ENCODE measurements at regions not wholly inside any gene's neighbourhood (a gene's known extent, or its start where the extent isn't known, plus 50 kb on each side); places are given as distances from the start of the nearest gene placed in this dataset.
A peak's percentile ranks its signal among the peaks of the same experiment; 100 is the strongest.

DNA sequence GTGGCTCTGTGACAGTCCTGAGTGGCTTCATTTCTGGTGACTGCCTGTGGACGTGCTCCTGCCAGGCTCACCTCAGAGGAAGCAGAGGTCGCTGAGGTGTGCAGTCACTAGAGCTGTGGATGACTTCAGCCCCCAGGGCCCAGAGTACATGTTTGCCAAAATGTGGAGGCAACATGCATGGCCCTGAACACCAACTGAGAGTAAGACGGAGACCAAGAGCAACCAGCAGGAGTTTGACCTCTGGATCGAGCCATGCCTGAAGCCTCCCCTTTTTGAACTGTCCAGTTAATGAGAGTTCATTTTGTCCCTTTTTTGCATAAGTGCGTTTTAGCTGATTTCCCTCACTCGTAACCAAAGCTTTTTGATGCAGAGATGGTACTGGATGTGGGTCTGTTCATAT lies 184.9 kb downstream of the RTP5 start:
- intact Hi-C loops (cut with micrococcal nuclease), result no loop called here
- no peak for DNase-seq
- H3K36me3 Mint-ChIP-seq, result no peaks in the 10 kb centered on the region
- ChIA-PET POLR2A (no interaction called here), CTCF (no interaction called here)
- H3K27me3 ChIP-seq (ENCODE audit: control insufficient read depth in 2 of 2, insufficient read depth in 2 of 2, low read length in 2 of 2), result no peaks in the 10 kb centered on the region
- no peak overlapping the region for H3K27ac ChIP-seq (ENCODE audit: low read depth, low read length)
- H3K27me3 Mint-ChIP-seq, result peaks cover 0 to 40% (median 12%) of the 10 kb centered on the region in 5 donors
- H3K4me1 ChIP-seq (ENCODE audit: control insufficient read depth in 2 of 2, insufficient read depth in 2 of 2, low read length in 2 of 2), result no peaks in the 10 kb centered on the region
- no peaks in the 10 kb centered on the region for H3K36me3 ChIP-seq (ENCODE audit: control insufficient read depth in 2 of 3, insufficient read depth in 3 of 3, low read length in 3 of 3)
- H3K9me3 Mint-ChIP-seq, result peaks cover 0 to 4% (median 0%) of the 10 kb centered on the region in 11 donors
- H3K27ac Mint-ChIP-seq, result peak overlapping the region in 1 of 9 donors; percentile 25
- H3K9me3 ChIP-seq (ENCODE audit: control insufficient read depth in 2 of 3, low read length in 3 of 3), result no peaks in the 10 kb centered on the region
- H3K4me1 Mint-ChIP-seq, result no peaks in the 10 kb centered on the region
- H3K4me3 Mint-ChIP-seq, result no peak overlapping the region
- no peak for ATAC-seq
- no peak overlapping the region for H3K4me3 ChIP-seq (ENCODE audit: low read length)

DNA sequence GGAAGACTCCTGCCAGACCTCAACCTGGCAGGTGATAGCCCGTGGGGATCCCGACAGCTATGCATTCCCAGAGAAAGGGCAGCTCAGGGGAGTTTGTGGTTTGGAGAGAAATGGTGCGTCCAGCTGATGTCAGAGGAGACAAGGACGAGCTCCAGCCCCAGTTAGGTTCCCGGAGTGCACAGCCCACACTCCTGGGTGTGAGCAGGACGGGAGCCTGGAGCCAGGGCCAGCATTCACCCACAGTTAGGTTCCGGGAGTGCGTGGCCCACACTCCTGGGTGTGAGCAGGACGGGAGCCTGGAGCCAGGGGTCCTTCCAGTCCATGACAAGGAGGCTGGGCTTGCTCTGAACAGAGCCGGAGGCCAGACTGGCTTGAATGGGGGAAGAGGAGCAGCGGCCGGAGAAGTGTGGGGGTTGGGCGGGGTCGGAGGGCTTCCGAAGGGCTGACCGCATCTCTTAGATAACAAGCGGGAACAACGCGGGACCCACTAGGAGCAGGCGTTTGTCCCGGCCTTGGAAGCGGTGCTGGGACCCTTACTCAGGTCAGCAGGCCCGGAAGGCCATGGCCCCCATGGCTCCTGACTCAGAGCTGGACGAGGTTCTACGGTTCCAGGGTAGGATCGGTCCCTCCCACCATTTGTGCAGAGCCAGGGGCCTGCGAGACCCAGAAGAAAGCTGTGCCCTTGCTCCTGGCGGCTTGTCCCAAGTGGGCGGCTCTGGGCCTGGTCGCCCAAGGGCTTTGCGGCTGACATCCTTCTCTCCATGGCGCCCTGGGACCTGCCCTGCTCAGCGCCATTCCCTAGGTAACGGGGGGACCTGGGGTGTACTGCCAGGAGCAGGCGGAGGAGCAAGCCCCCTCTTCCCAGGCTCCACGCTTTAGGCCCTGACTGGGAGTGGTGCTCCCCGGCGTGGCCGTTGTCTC lies 185.6 kb downstream of the RTP5 start:
- Histone ChIP-seq H3K9me3 (ENCODE audit: control insufficient read depth in 2 of 3, low read length in 3 of 3) (no peaks in the 10 kb centered on the region), H3K4me1 (ENCODE audit: control insufficient read depth in 2 of 2, insufficient read depth in 2 of 2, low read length in 2 of 2) (no peaks in the 10 kb centered on the region), H3K27ac (ENCODE audit: low read depth, low read length) (no peak overlapping the region), H3K4me3 (ENCODE audit: low read length) (no peak overlapping the region), H3K27me3 (ENCODE audit: control insufficient read depth in 2 of 2, insufficient read depth in 2 of 2, low read length in 2 of 2) (no peaks in the 10 kb centered on the region), H3K36me3 (ENCODE audit: control insufficient read depth in 2 of 3, insufficient read depth in 3 of 3, low read length in 3 of 3) (no peaks in the 10 kb centered on the region)
- ATAC-seq, result no peak
- Mint-ChIP-seq H3K36me3 (no peaks in the 10 kb centered on the region), H3K4me1 (no peaks in the 10 kb centered on the region), H3K27ac (no peak overlapping the region), H3K4me3 (no peak overlapping the region), H3K9me3 (peaks cover 0 to 7% (median 0%) of the 10 kb centered on the region in 11 donors), H3K27me3 (peaks cover 0 to 37% (median 12%) of the 10 kb centered on the region in 5 donors)
- POLR2A ChIA-PET, result no interaction called here
- intact Hi-C loops (cut with micrococcal nuclease), result no loop called here
- DNase-seq, result no peak
- CTCF ChIA-PET, result no interaction called here

DNA sequence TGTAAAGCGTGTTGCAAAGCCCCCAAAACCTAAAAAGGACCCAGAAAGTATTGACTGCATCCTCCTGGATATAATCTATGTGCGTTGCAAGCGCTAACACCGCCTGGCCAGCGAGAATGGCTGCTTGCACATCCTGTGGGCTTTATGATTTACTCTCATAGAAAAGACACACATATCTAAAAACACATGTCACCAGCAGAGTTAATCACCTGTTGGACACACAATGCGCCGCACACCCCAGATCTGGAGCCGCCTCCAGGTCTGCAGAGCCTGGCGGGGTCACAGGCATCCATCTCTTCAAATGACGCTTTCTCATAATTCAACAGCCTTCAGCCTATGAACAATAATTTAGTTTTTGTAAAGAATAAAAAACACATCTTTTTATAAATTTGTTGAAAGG lies 186.5 kb downstream of the RTP5 start:
- POLR2A ChIA-PET, result no interaction called here
- intact Hi-C loops (cut with micrococcal nuclease), result no loop called here
- no peaks in the 10 kb centered on the region for H3K36me3 ChIP-seq (ENCODE audit: control insufficient read depth in 2 of 3, insufficient read depth in 3 of 3, low read length in 3 of 3)

DNA sequence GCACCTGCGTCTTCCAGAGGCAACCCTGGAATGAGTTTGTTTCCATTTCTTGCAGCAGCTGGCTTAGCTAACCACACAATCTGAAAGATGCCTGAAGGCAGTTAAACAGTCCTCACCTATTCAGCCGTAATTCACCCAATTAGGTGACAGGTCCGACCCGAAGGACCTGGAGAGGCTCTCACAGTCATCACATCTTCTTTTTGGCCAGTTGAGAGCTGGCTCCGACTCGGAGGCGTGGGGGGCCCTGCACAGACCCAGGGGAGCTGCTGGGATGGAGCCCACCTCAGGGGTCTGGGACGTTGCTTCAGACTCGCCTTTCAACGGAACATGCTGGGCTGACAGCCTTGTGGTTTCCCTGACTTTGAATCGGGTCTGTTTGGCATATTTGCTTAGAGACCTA lies 187.3 kb downstream of the RTP5 start:
- Histone ChIP-seq H3K4me3 (ENCODE audit: low read length) (no peak overlapping the region), H3K27me3 (ENCODE audit: control insufficient read depth in 2 of 2, insufficient read depth in 2 of 2, low read length in 2 of 2) (no peaks in the 10 kb centered on the region), H3K36me3 (ENCODE audit: control insufficient read depth in 2 of 3, insufficient read depth in 3 of 3, low read length in 3 of 3) (no peaks in the 10 kb centered on the region), H3K9me3 (ENCODE audit: control insufficient read depth in 2 of 3, low read length in 3 of 3) (no peaks in the 10 kb centered on the region), H3K27ac (ENCODE audit: low read depth, low read length) (no peak overlapping the region), H3K4me1 (ENCODE audit: control insufficient read depth in 2 of 2, insufficient read depth in 2 of 2, low read length in 2 of 2) (no peaks in the 10 kb centered on the region)
- Mint-ChIP-seq H3K4me1 (no peaks in the 10 kb centered on the region), H3K27me3 (peaks cover 0 to 26% (median 12%) of the 10 kb centered on the region in 5 donors), H3K9me3 (peaks cover 0 to 19% (median 3%) of the 10 kb centered on the region in 11 donors), H3K27ac (no peak overlapping the region), H3K36me3 (peaks cover 0 to 3% (median 0%) of the 10 kb centered on the region in 5 donors), H3K4me3 (no peak overlapping the region)
- DNase-seq (no peak), ATAC-seq (no peak)
- CTCF ChIA-PET, result no interaction called here
- intact Hi-C loops (cut with micrococcal nuclease), result no loop called here
- POLR2A ChIA-PET, result no interaction called here

More for the DNA sequence above, 186.5 kb downstream of the RTP5 start:
- Histone ChIP-seq H3K4me3 (ENCODE audit: low read length) (no peak overlapping the region), H3K9me3 (ENCODE audit: control insufficient read depth in 2 of 3, low read length in 3 of 3) (no peaks in the 10 kb centered on the region), H3K27ac (ENCODE audit: low read depth, low read length) (no peak overlapping the region), H3K4me1 (ENCODE audit: control insufficient read depth in 2 of 2, insufficient read depth in 2 of 2, low read length in 2 of 2) (no peaks in the 10 kb centered on the region), H3K27me3 (ENCODE audit: control insufficient read depth in 2 of 2, insufficient read depth in 2 of 2, low read length in 2 of 2) (no peaks in the 10 kb centered on the region)
- H3K4me1 Mint-ChIP-seq, result no peaks in the 10 kb centered on the region
- CTCF ChIA-PET, result no interaction called here
- no peak for ATAC-seq
- H3K4me3 Mint-ChIP-seq, result no peak overlapping the region
- H3K27me3 Mint-ChIP-seq, result peaks cover 0 to 31% (median 12%) of the 10 kb centered on the region in 5 donors
- peaks cover 0 to 3% (median 0%) of the 10 kb centered on the region in 5 donors for H3K36me3 Mint-ChIP-seq
- H3K9me3 Mint-ChIP-seq, result peaks cover 0 to 14% (median 3%) of the 10 kb centered on the region in 11 donors
- no peak overlapping the region for H3K27ac Mint-ChIP-seq
- no peak for DNase-seq

DNA sequence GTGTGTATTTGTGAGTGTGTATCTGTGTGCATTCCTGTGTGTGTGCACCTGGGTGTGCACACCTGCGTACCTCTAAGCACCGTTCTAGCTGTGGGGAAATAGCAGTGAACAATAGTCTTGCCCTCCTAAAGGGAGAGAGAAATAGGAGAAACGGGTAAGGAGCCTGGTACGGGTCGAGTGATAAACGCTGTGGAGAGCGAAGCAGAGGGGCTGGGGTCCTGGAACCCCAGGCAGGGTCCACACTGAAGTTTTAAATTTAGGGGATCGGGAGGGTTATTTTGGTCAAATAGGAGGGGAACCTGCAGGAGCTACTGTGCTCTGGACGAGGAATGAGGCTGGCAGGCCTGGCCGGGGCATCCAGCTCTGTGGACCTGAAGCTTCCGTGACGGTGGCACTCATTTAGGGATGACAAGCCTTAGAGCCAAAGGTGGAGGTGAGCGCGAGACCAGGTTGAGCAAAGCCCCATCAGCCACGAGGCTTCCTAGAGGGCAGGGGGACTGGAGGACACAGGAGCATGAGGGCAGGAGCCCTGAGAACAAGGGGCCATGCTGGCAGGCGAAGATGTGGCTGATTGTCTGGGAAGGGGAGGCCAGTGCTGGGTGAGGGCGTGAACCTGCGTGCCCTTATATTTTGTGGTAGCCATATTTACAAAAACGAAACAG lies 188.0 kb downstream of the RTP5 start:
- H3K4me3 ChIP-seq (ENCODE audit: low read length), result no peak overlapping the region
- H3K9me3 ChIP-seq (ENCODE audit: control insufficient read depth in 2 of 3, low read length in 3 of 3), result no peaks in the 10 kb centered on the region
- no peak overlapping the region for H3K27ac ChIP-seq (ENCODE audit: low read depth, low read length)
- H3K27me3 ChIP-seq (ENCODE audit: control insufficient read depth in 2 of 2, insufficient read depth in 2 of 2, low read length in 2 of 2), result no peaks in the 10 kb centered on the region
- no peaks in the 10 kb centered on the region for H3K36me3 ChIP-seq (ENCODE audit: control insufficient read depth in 2 of 3, insufficient read depth in 3 of 3, low read length in 3 of 3)
- ATAC-seq, result no peak
- no peaks in the 10 kb centered on the region for H3K4me1 ChIP-seq (ENCODE audit: control insufficient read depth in 2 of 2, insufficient read depth in 2 of 2, low read length in 2 of 2)
- DNase-seq, result no peak
- peaks cover 0 to 19% (median 3%) of the 10 kb centered on the region in 11 donors for H3K9me3 Mint-ChIP-seq
- POLR2A ChIA-PET, result interaction anchor here (0.5 kb wide), 1 partner anchor 79 kb away, joined by 3 read pairs; no protein-coding TSS in a partner anchor
- H3K27me3 Mint-ChIP-seq, result peaks cover 0 to 21% (median 12%) of the 10 kb centered on the region in 5 donors
- H3K27ac Mint-ChIP-seq, result peak overlapping the region in 1 of 9 donors; percentile 91
- H3K36me3 Mint-ChIP-seq, result peaks cover 0 to 3% (median 0%) of the 10 kb centered on the region in 5 donors
- intact Hi-C loops (cut with micrococcal nuclease), result no loop called here
- no peak overlapping the region for H3K4me3 Mint-ChIP-seq
- CTCF ChIA-PET, result no interaction called here
- H3K4me1 Mint-ChIP-seq, result no peaks in the 10 kb centered on the region

DNA sequence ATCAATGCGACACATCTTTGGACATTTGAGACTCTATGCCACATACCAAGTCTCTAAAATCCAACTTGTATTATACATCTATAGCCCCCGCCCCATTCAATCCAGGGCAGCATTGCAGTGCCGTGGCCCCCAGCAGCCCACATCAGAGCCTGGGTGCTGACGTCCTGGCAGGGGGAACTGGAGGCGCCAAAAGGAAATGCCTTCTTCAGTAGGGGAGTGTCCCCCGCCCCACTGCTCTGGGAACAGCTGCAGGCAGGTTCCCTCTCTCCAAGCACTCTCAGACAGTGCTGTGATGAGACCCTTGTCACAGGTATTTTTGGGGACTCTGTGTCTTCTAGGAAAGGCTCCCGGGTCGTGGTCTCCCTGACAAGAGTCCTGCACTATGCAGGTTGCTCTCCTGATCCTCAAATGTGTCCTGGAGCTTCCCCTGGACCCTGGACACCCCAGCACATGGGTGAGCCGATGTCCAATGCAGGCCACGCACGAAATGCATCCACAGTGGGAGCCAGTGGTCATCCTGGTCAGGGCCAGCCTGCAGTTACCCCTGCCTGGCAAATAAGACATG lies 188.7 kb downstream of the RTP5 start:
- no peak for ATAC-seq
- no peak for DNase-seq
- Mint-ChIP-seq H3K9me3 (peaks cover 0 to 19% (median 3%) of the 10 kb centered on the region in 11 donors), H3K4me3 (no peak overlapping the region), H3K36me3 (peaks cover 0 to 3% (median 0%) of the 10 kb centered on the region in 5 donors), H3K4me1 (no peaks in the 10 kb centered on the region), H3K27me3 (peaks cover 0 to 25% (median 12%) of the 10 kb centered on the region in 5 donors), H3K27ac (no peak overlapping the region)
- ChIA-PET POLR2A (no interaction called here), CTCF (no interaction called here)
- no peak overlapping the region for H3K4me3 ChIP-seq (ENCODE audit: low read length)
- no peaks in the 10 kb centered on the region for H3K27me3 ChIP-seq (ENCODE audit: control insufficient read depth in 2 of 2, insufficient read depth in 2 of 2, low read length in 2 of 2)
- intact Hi-C loops (cut with micrococcal nuclease), result no loop called here
- H3K4me1 ChIP-seq (ENCODE audit: control insufficient read depth in 2 of 2, insufficient read depth in 2 of 2, low read length in 2 of 2), result no peaks in the 10 kb centered on the region
- H3K9me3 ChIP-seq (ENCODE audit: control insufficient read depth in 2 of 3, low read length in 3 of 3), result no peaks in the 10 kb centered on the region
- no peaks in the 10 kb centered on the region for H3K36me3 ChIP-seq (ENCODE audit: control insufficient read depth in 2 of 3, insufficient read depth in 3 of 3, low read length in 3 of 3)
- H3K27ac ChIP-seq (ENCODE audit: low read depth, low read length), result no peak overlapping the region
